ENCODE measurements at regions not wholly inside any gene's neighbourhood (a gene's known extent, or its start where the extent isn't known, plus 50 kb on each side); places are given as distances from the start of the nearest gene placed in this dataset.
A peak's percentile ranks its signal among the peaks of the same experiment; 100 is the strongest.

- H3K36me3 ChIP-seq (ENCODE audit: control insufficient read depth in 2 of 2, insufficient read depth in 2 of 2, low read length in 1 of 2) = no peaks in the 10 kb centered on the region
- H3K4me1 ChIP-seq (ENCODE audit: control insufficient read depth in 2 of 2, insufficient read depth in 2 of 2, low read length in 2 of 2) = peaks cover 40 to 45% of the 10 kb centered on the region in 2 donors
- no peaks in the 10 kb centered on the region for H3K27me3 ChIP-seq (ENCODE audit: control insufficient read depth in 2 of 2, insufficient read depth in 1 of 2, low read length in 1 of 2)
- no peaks in the 10 kb centered on the region for H3K9me3 ChIP-seq (ENCODE audit: control insufficient read depth in 2 of 2, insufficient read depth in 1 of 2, low read length in 1 of 2)
- H3K4me3 ChIP-seq (ENCODE audit: low read length in 2 of 2) = peak overlapping the region; percentile 8 to 31
- H3K27ac ChIP-seq (ENCODE audit: low read depth in 1 of 2, low read length in 1 of 2) = peak overlapping the region; percentile 94 to 95
- peak; percentile 63 to 91 (median 78) for DNase-seq (ENCODE audit: low read depth in 6 of 9, low spot score in 9 of 9)
- WGBS = 12% methylated on average over 13 of the region's 13 CpGs
Observed at GRCh38 chr14:97602438-97603117, 805.4 kb downstream of the VRK1 start.

- H3K36me3 ChIP-seq (ENCODE audit: control insufficient read depth in 2 of 2, insufficient read depth in 2 of 2, low read length in 1 of 2) = no peaks in the 10 kb centered on the region
- H3K9me3 ChIP-seq (ENCODE audit: control insufficient read depth in 2 of 2, insufficient read depth in 1 of 2, low read length in 1 of 2) = no peaks in the 10 kb centered on the region
- H3K4me3 ChIP-seq (ENCODE audit: low read length in 2 of 2) = peak overlapping the region; percentile 8 to 31
- peak overlapping the region; percentile 94 to 95 for H3K27ac ChIP-seq (ENCODE audit: low read depth in 1 of 2, low read length in 1 of 2)
- peaks cover 40 to 47% of the 10 kb centered on the region in 2 donors for H3K4me1 ChIP-seq (ENCODE audit: control insufficient read depth in 2 of 2, insufficient read depth in 2 of 2, low read length in 2 of 2)
- 68% methylated on average over 3 of the region's 3 CpGs for WGBS
- no peaks in the 10 kb centered on the region for H3K27me3 ChIP-seq (ENCODE audit: control insufficient read depth in 2 of 2, insufficient read depth in 1 of 2, low read length in 1 of 2)
- DNase-seq (ENCODE audit: low read depth in 6 of 9, low spot score in 9 of 9) = no peak
Observed at GRCh38 chr14:97603201-97603600, 806.0 kb downstream of the VRK1 start.

GRCh38 chr14:97604731-97605130 lies 807.5 kb downstream of the VRK1 start:
- H3K27me3 ChIP-seq (ENCODE audit: control insufficient read depth in 2 of 2, insufficient read depth in 1 of 2, low read length in 1 of 2) = no peaks in the 10 kb centered on the region
- H3K4me3 ChIP-seq (ENCODE audit: low read length in 2 of 2) = no peak overlapping the region
- no peak for DNase-seq (ENCODE audit: low read depth in 6 of 9, low spot score in 9 of 9)
- no peaks in the 10 kb centered on the region for H3K36me3 ChIP-seq (ENCODE audit: control insufficient read depth in 2 of 2, insufficient read depth in 2 of 2, low read length in 1 of 2)
- H3K4me1 ChIP-seq (ENCODE audit: control insufficient read depth in 2 of 2, insufficient read depth in 2 of 2, low read length in 2 of 2) = peaks cover 40 to 47% of the 10 kb centered on the region in 2 donors
- 96% methylated on average over 6 of the region's 6 CpGs for WGBS
- H3K9me3 ChIP-seq (ENCODE audit: control insufficient read depth in 2 of 2, insufficient read depth in 1 of 2, low read length in 1 of 2) = no peaks in the 10 kb centered on the region
- peak overlapping the region; percentile 82 to 95 for H3K27ac ChIP-seq (ENCODE audit: low read depth in 1 of 2, low read length in 1 of 2)

GRCh38 chr14:97618401-97618800 lies 821.2 kb downstream of the VRK1 start:
- no peak for DNase-seq (ENCODE audit: low read depth in 6 of 9, low spot score in 9 of 9)
- no peak overlapping the region for H3K27ac ChIP-seq (ENCODE audit: low read depth in 1 of 2, low read length in 1 of 2)
- no peaks in the 10 kb centered on the region for H3K36me3 ChIP-seq (ENCODE audit: control insufficient read depth in 2 of 2, insufficient read depth in 2 of 2, low read length in 1 of 2)
- WGBS = 86% methylated on average over 3 of the region's 3 CpGs
- peaks cover 16 to 24% of the 10 kb centered on the region in 2 donors for H3K4me1 ChIP-seq (ENCODE audit: control insufficient read depth in 2 of 2, insufficient read depth in 2 of 2, low read length in 2 of 2)
- peaks cover 0 to 8% of the 10 kb centered on the region in 2 donors for H3K9me3 ChIP-seq (ENCODE audit: control insufficient read depth in 2 of 2, insufficient read depth in 1 of 2, low read length in 1 of 2)
- H3K4me3 ChIP-seq (ENCODE audit: low read length in 2 of 2) = no peak overlapping the region
- H3K27me3 ChIP-seq (ENCODE audit: control insufficient read depth in 2 of 2, insufficient read depth in 1 of 2, low read length in 1 of 2) = no peaks in the 10 kb centered on the region

- peak in 1 of 9 donors; percentile 53 for DNase-seq (ENCODE audit: low read depth in 6 of 9, low spot score in 9 of 9)
- Histone ChIP-seq H3K27ac (ENCODE audit: low read depth in 1 of 2, low read length in 1 of 2) (peak overlapping the region; percentile 79 to 88), H3K4me1 (ENCODE audit: control insufficient read depth in 2 of 2, insufficient read depth in 2 of 2, low read length in 2 of 2) (peaks cover 16 to 24% of the 10 kb centered on the region in 2 donors), H3K4me3 (ENCODE audit: low read length in 2 of 2) (no peak overlapping the region), H3K27me3 (ENCODE audit: control insufficient read depth in 2 of 2, insufficient read depth in 1 of 2, low read length in 1 of 2) (no peaks in the 10 kb centered on the region), H3K36me3 (ENCODE audit: control insufficient read depth in 2 of 2, insufficient read depth in 2 of 2, low read length in 1 of 2) (no peaks in the 10 kb centered on the region), H3K9me3 (ENCODE audit: control insufficient read depth in 2 of 2, insufficient read depth in 1 of 2, low read length in 1 of 2) (peaks cover 0 to 8% of the 10 kb centered on the region in 2 donors)
- WGBS = 89% methylated on average over 1 of the region's 1 CpG
Observed at GRCh38 chr14:97618917-97619690, 821.9 kb downstream of the VRK1 start.

GRCh38 chr14:97620066-97620465 lies 822.9 kb downstream of the VRK1 start:
- H3K27me3 ChIP-seq (ENCODE audit: control insufficient read depth in 2 of 2, insufficient read depth in 1 of 2, low read length in 1 of 2) = no peaks in the 10 kb centered on the region
- H3K4me1 ChIP-seq (ENCODE audit: control insufficient read depth in 2 of 2, insufficient read depth in 2 of 2, low read length in 2 of 2) = peaks cover 23 to 31% of the 10 kb centered on the region in 2 donors
- H3K27ac ChIP-seq (ENCODE audit: low read depth in 1 of 2, low read length in 1 of 2) = peak overlapping the region; percentile 79 to 88

GRCh38 chr14:97624985-97625384 lies 827.8 kb downstream of the VRK1 start:
- DNase-seq (ENCODE audit: low read depth in 6 of 9, low spot score in 9 of 9) = no peak
- H3K27ac ChIP-seq (ENCODE audit: low read depth in 1 of 2, low read length in 1 of 2) = no peak overlapping the region
- 96% methylated on average over 1 of the region's 1 CpG for WGBS
- no peaks in the 10 kb centered on the region for H3K36me3 ChIP-seq (ENCODE audit: control insufficient read depth in 2 of 2, insufficient read depth in 2 of 2, low read length in 1 of 2)
- H3K9me3 ChIP-seq (ENCODE audit: control insufficient read depth in 2 of 2, insufficient read depth in 1 of 2, low read length in 1 of 2) = no peaks in the 10 kb centered on the region
- H3K27me3 ChIP-seq (ENCODE audit: control insufficient read depth in 2 of 2, insufficient read depth in 1 of 2, low read length in 1 of 2) = no peaks in the 10 kb centered on the region
- peaks cover 26 to 32% of the 10 kb centered on the region in 2 donors for H3K4me1 ChIP-seq (ENCODE audit: control insufficient read depth in 2 of 2, insufficient read depth in 2 of 2, low read length in 2 of 2)
- no peak overlapping the region for H3K4me3 ChIP-seq (ENCODE audit: low read length in 2 of 2)

More at GRCh38 chr14:97620066-97620465, 822.9 kb downstream of the VRK1 start:
- no peaks in the 10 kb centered on the region for H3K36me3 ChIP-seq (ENCODE audit: control insufficient read depth in 2 of 2, insufficient read depth in 2 of 2, low read length in 1 of 2)
- DNase-seq (ENCODE audit: low read depth in 6 of 9, low spot score in 9 of 9) = no peak
- WGBS = 48% methylated on average over 5 of the region's 5 CpGs
- peak overlapping the region in 1 of 2 donors; percentile 11 for H3K4me3 ChIP-seq (ENCODE audit: low read length in 2 of 2)
- H3K9me3 ChIP-seq (ENCODE audit: control insufficient read depth in 2 of 2, insufficient read depth in 1 of 2, low read length in 1 of 2) = peaks cover 0 to 3% of the 10 kb centered on the region in 2 donors

GRCh38 chr14:97625477-97625876 lies 828.3 kb downstream of the VRK1 start:
- H3K27me3 ChIP-seq (ENCODE audit: control insufficient read depth in 2 of 2, insufficient read depth in 1 of 2, low read length in 1 of 2) = no peaks in the 10 kb centered on the region
- no peaks in the 10 kb centered on the region for H3K36me3 ChIP-seq (ENCODE audit: control insufficient read depth in 2 of 2, insufficient read depth in 2 of 2, low read length in 1 of 2)
- H3K9me3 ChIP-seq (ENCODE audit: control insufficient read depth in 2 of 2, insufficient read depth in 1 of 2, low read length in 1 of 2) = no peaks in the 10 kb centered on the region
- H3K4me3 ChIP-seq (ENCODE audit: low read length in 2 of 2) = no peak overlapping the region
- peak in 1 of 9 donors; percentile 60 for DNase-seq (ENCODE audit: low read depth in 6 of 9, low spot score in 9 of 9)
- H3K27ac ChIP-seq (ENCODE audit: low read depth in 1 of 2, low read length in 1 of 2) = peak overlapping the region in 1 of 2 donors; percentile 42
- WGBS = 36% methylated on average over 3 of the region's 3 CpGs
- H3K4me1 ChIP-seq (ENCODE audit: control insufficient read depth in 2 of 2, insufficient read depth in 2 of 2, low read length in 2 of 2) = peaks cover 24 to 28% of the 10 kb centered on the region in 2 donors

- Histone ChIP-seq H3K9me3 (ENCODE audit: control insufficient read depth in 2 of 2, insufficient read depth in 1 of 2, low read length in 1 of 2) (no peaks in the 10 kb centered on the region), H3K27me3 (ENCODE audit: control insufficient read depth in 2 of 2, insufficient read depth in 1 of 2, low read length in 1 of 2) (no peaks in the 10 kb centered on the region), H3K36me3 (ENCODE audit: control insufficient read depth in 2 of 2, insufficient read depth in 2 of 2, low read length in 1 of 2) (no peaks in the 10 kb centered on the region), H3K4me3 (ENCODE audit: low read length in 2 of 2) (no peak overlapping the region), H3K27ac (ENCODE audit: low read depth in 1 of 2, low read length in 1 of 2) (peak overlapping the region in 1 of 2 donors; percentile 42), H3K4me1 (ENCODE audit: control insufficient read depth in 2 of 2, insufficient read depth in 2 of 2, low read length in 2 of 2) (peaks cover 20 to 25% of the 10 kb centered on the region in 2 donors)
- no peak for DNase-seq (ENCODE audit: low read depth in 6 of 9, low spot score in 9 of 9)
- WGBS = 87% methylated on average over 4 of the region's 4 CpGs
Observed at GRCh38 chr14:97626088-97626487, 828.9 kb downstream of the VRK1 start.
